Panc1 (cell line): ENCODE measurements at regions not wholly inside any gene's neighbourhood (a gene's known extent, or its start where the extent isn't known, plus 50 kb on each side); places are given as distances from the start of the nearest gene placed in this dataset.

Experiments used
- POLR2AphosphoS5 ChIP-seq: IDR thresholded peaks from 2 replicates; pipeline ENCODE4 v1.6.1; 2012; ENCODE audit warnings: mild to moderate bottlenecking, low read depth, low read length, moderate library complexity
- TCF7L2 ChIP-seq: IDR thresholded peaks from 2 replicates; pipeline ENCODE4 v1.6.1; 2011; ENCODE audit warnings: mild to moderate bottlenecking, low read depth, low read length, inconsistent platforms

DNA sequence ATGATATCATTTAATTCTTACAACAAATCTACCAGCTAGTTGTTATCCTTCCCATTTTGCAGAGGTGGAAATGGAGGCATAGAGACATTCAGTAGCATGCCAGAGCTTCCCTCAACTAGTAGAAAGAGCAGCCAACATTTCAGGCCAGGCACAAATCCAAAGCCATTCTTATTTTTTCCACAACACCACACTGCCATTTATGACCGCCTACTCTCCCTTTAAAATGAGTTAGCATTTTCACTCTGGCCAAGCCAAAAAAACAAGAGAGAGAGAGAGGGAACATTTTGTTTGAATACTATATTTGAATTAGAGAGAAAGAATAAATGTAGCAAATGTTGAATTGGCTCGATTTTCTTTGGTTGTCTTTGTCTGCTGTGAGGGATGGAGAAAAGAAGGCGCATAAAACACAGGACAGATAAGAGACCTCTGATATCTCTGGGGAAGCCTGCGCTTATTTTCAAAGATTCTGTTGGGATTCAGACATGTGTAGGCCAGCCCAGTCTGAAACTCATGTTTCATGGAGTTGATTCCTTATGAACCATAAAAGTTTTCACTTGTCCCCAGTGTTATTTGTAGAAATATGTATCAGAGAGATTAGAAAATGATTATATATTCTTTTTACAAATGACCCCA, 265.7 kb downstream of the RAB28 start:
- TF ChIP-seq POLR2AphosphoS5: no peak
- no peak for TF ChIP-seq TCF7L2
